HepG2 (cell line): ENCODE measurements at regions not wholly inside any gene's neighbourhood (a gene's known extent, or its start where the extent isn't known, plus 50 kb on each side); places are given as distances from the start of the nearest gene placed in this dataset.

ENCODE experiments used
- ATAC-seq: fragments of 200-7000 bp; cut with Tn5 transposase; 3 replicates; pipeline ENCODE4 v1.9.1; 2020; ENCODE audit warnings: mild to moderate bottlenecking, moderate library complexity
- BruUV-seq: library from RNA; stranded (reverse); fragments of 400-500 nt; replicated peaks from 2 replicates; lab custom pipeline; 2021; lab: Mats Ljungman, UMichigan
- CTCF ChIA-PET: fragments of 300-600 bp; formaldehyde crosslinking; extraction: SDS; loops from one replicate; lab custom pipeline; 2021; ENCODE audit warnings: low total read pairs, inconsistent platforms, low intra/inter-chr PET ratio; lab: Yijun Ruan, JAX
- POLR2A ChIA-PET: fragments of 350-600 bp; sonication (Branson Sonifier 250); formaldehyde crosslinking; loops from one replicate; lab custom pipeline; 2020; ENCODE audit warnings: antibody characterized with exemption, inconsistent platforms; lab: Yijun Ruan, JAX
- DNase-seq: peaks from one replicate; pipeline ENCODE4 v3.0.0-alpha.2; 2015; ENCODE audit warnings: low spot score
- FAIRE-seq: peaks from 3 replicates; lab custom pipeline; 2011; peaks lifted over from hg19 to GRCh38; lab: Jason Lieb, UNC
- H2AFZ ChIP-seq: one replicate; pipeline ENCODE4 v1.6.1; 2011; ENCODE audit warnings: low read length, inconsistent platforms
- H3K27ac ChIP-seq: fragments of 300-600 bp; 3 replicates; pipeline ENCODE4 v1.8.0; 2011; ENCODE audit warnings: mixed run types, mild to moderate bottlenecking, mixed read lengths, low read length, inconsistent platforms; ENCODE audit not compliant: insufficient read depth; ENCODE audit errors: extremely low read length
- H3K27me3 ChIP-seq, 2 experiments: fragments of 200-600 bp in 1 of 2; 2 replicates in 1 of 2; 3 replicates in 1 of 2; pipeline versions ENCODE4 v1.6.0 to v1.8.0; 2011; ENCODE audit warnings: low read length in 2 of 2, mild to moderate bottlenecking in 2 of 2, moderate library complexity in 2 of 2, inconsistent platforms in 1 of 2; ENCODE audit not compliant: insufficient read depth in 2 of 2, control insufficient read depth in 1 of 2
- H3K36me3 ChIP-seq, 2 experiments: fragments of 200-600 bp in 1 of 2; replicated peaks in 1 of 2; 2 replicates in 1 of 2; 3 replicates in 1 of 2; pipeline versions ENCODE4 v1.5.1 to v1.8.0; 2011; ENCODE audit warnings: low read length in 2 of 2, inconsistent platforms in 1 of 2; ENCODE audit not compliant: insufficient read depth in 2 of 2, control insufficient read depth in 1 of 2
- H3K4me1 ChIP-seq: 2 replicates; pipeline ENCODE4 v1.5.1; 2012; ENCODE audit warnings: low read length, inconsistent platforms; ENCODE audit not compliant: insufficient read depth
- H3K4me2 ChIP-seq: 2 replicates; pipeline ENCODE4 v1.6.0; 2011; ENCODE audit warnings: low read depth, low read length, inconsistent platforms
- H3K4me3 ChIP-seq, 3 experiments: fragments of 200-600 bp in 1 of 3; sonication (generic), shearing (Covaris generic) in 1 of 3; replicated peaks in 1 of 3; 2 replicates each; pipeline ENCODE4 v1.5.1; 2011 to 2016; ENCODE audit warnings: low read length in 3 of 3, inconsistent platforms in 2 of 3, low read depth in 2 of 3, mild to moderate bottlenecking in 2 of 3, control low read depth in 1 of 3, mixed read lengths in 1 of 3; ENCODE audit not compliant: insufficient read depth in 1 of 3
- H3K79me2 ChIP-seq: one replicate; pipeline ENCODE4 v1.6.1; 2011; ENCODE audit warnings: low read length, inconsistent platforms; ENCODE audit not compliant: insufficient read depth
- H3K9ac ChIP-seq: 2 replicates; pipeline ENCODE4 v1.6.0; 2011; ENCODE audit warnings: mild to moderate bottlenecking, low read depth, low read length, inconsistent platforms; ENCODE audit not compliant: insufficient read depth
- H3K9me3 ChIP-seq: 2 replicates; pipeline ENCODE4 v1.5.1; 2012; ENCODE audit warnings: mild to moderate bottlenecking, low read length
- H4K20me1 ChIP-seq: 2 replicates; pipeline ENCODE4 v1.6.0; 2011; ENCODE audit warnings: inconsistent platforms, mild to moderate bottlenecking, low read length, moderate library complexity; ENCODE audit not compliant: insufficient read depth
- MAFG ChIP-seq: sonication (generic); formaldehyde crosslinking; IDR thresholded peaks from 2 replicates; pipeline ENCODE4 v1.5.1; 2020; ENCODE audit warnings: mild to moderate bottlenecking, missing genetic modification reagents
- NR2F6 ChIP-seq, 2 experiments: IDR thresholded peaks; 2 replicates each; pipeline ENCODE4 v1.6.1; 2016; ENCODE audit warnings: antibody characterized with exemption in 1 of 2, mild to moderate bottlenecking in 1 of 2
- NRL ChIP-seq: sonication (generic); formaldehyde crosslinking; IDR thresholded peaks from 2 replicates; pipeline ENCODE4 v1.5.0; 2020; ENCODE audit warnings: missing genetic modification reagents, mild to moderate bottlenecking, moderate library complexity, borderline replicate concordance
- SIN3B ChIP-seq: fragments of 150-350 bp; IDR thresholded peaks from 2 replicates; pipeline ENCODE4 v1.6.1; 2014; ENCODE audit warnings: low read length
- TSC22D2 ChIP-seq: sonication (generic); formaldehyde crosslinking; IDR thresholded peaks from 2 replicates; pipeline ENCODE4 v1.5.1; 2020; ENCODE audit warnings: missing genetic modification reagents, mild to moderate bottlenecking, borderline replicate concordance
- ZFAT ChIP-seq: sonication (generic); formaldehyde crosslinking; conservative IDR thresholded peaks from 2 replicates; pipeline ENCODE4 v1.8.1; 2023; ENCODE audit warnings: missing genetic modification reagents, inconsistent platforms
- ZMAT5 ChIP-seq: sonication (generic); formaldehyde crosslinking; IDR thresholded peaks from 2 replicates; pipeline ENCODE4 v1.5.0; 2020; ENCODE audit warnings: mild to moderate bottlenecking, low read depth, missing genetic modification reagents, borderline replicate concordance
- ZNF3 ChIP-seq: IDR thresholded peaks from 2 replicates; pipeline ENCODE4 v1.7.0; 2017; ENCODE audit warnings: inconsistent platforms
- WGBS: methylation state at CpG from one replicate; pipeline ENCODE4 v1.1.6; 2017; ENCODE audit warnings: low lambda C conversion rate; 5-methylcytosine and 5-hydroxymethylcytosine counted together
- in situ Hi-C: cut with HindIII; loops from 2 replicates; pipeline ENCODE4 v1.10.0; 2017; ENCODE audit warnings: low pct_unique_long_range_greater_than_20kb; ENCODE audit not compliant: extremely low pct_ligation_motif_present
- intact Hi-C: fragments of 100-400 bp; cut with micrococcal nuclease; formaldehyde crosslinking; loops from one replicate; pipeline ENCODE4 v1.10.0; 2022; ENCODE audit not compliant: unreplicated experiment
- TF ChIP-seq, protein P1 (sequence below): sonication (generic); formaldehyde crosslinking; IDR thresholded peaks from 2 replicates; pipeline ENCODE4 v1.5.0; 2020; ENCODE audit warnings: missing genetic modification reagents

- TF ChIP-seq, protein P1, sequence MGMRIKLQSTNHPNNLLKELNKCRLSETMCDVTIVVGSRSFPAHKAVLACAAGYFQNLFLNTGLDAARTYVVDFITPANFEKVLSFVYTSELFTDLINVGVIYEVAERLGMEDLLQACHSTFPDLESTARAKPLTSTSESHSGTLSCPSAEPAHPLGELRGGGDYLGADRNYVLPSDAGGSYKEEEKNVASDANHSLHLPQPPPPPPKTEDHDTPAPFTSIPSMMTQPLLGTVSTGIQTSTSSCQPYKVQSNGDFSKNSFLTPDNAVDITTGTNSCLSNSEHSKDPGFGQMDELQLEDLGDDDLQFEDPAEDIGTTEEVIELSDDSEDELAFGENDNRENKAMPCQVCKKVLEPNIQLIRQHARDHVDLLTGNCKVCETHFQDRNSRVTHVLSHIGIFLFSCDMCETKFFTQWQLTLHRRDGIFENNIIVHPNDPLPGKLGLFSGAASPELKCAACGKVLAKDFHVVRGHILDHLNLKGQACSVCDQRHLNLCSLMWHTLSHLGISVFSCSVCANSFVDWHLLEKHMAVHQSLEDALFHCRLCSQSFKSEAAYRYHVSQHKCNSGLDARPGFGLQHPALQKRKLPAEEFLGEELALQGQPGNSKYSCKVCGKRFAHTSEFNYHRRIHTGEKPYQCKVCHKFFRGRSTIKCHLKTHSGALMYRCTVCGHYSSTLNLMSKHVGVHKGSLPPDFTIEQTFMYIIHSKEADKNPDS: no peak
- TF ChIP-seq MAFG (CRISPR knock-in tag): no peak
- no peak for TF ChIP-seq ZMAT5 (CRISPR knock-in tag)
- no peak for TF ChIP-seq SIN3B
Measured at GRCh38 chr3:75218577-75218976, 445.6 kb upstream of the FRG2C start (continued).

GRCh38 chr3:75220932-75221331, 443.2 kb upstream of the FRG2C start:
- Histone ChIP-seq H3K36me3 (no peaks in the 10 kb centered on the region), H3K9ac (no peak overlapping the region), H3K4me1 (no peaks in the 10 kb centered on the region), H3K27me3 (no peaks in the 10 kb centered on the region; a peak in 1 of 5 replicates), H4K20me1 (no peaks in the 10 kb centered on the region), H3K4me3 (no peak overlapping the region), H3K79me2 (no peaks in the 10 kb centered on the region), H3K9me3 (no peaks in the 10 kb centered on the region), H3K27ac (no peak overlapping the region), H2AFZ (no peak overlapping the region), H3K4me2 (no peak overlapping the region)
- in situ Hi-C loops (no loop called here), intact Hi-C loops (no loop called here)
- 0 out of 2 replicates have a peak, but pooled peaks have one; percentile 11 for TF ChIP-seq NR2F6 (IDR thresholded peaks at IDR 0.05)
- no peak for TF ChIP-seq NR2F6 (CRISPR knock-in tag; IDR thresholded peaks at IDR 0.05)
- no peak for TF ChIP-seq ZNF3 (CRISPR knock-in tag)
- no peak for TF ChIP-seq TSC22D2
- TF ChIP-seq NRL (CRISPR knock-in tag): no peak
- no peak for TF ChIP-seq ZFAT (CRISPR knock-in tag)
- ChIA-PET CTCF (no interaction called here), POLR2A (no interaction called here)
- no TSS peak for BruUV-seq
- 23% methylated on average over 4 of the region's 4 CpGs for WGBS
- no peak for FAIRE-seq
- DNase-seq: no peak
- ATAC-seq: no peak
